ENCODE measurements at regions not wholly inside any gene's neighbourhood (a gene's known extent, or its start where the extent isn't known, plus 50 kb on each side); places are given as distances from the start of the nearest gene placed in this dataset.

DNA sequence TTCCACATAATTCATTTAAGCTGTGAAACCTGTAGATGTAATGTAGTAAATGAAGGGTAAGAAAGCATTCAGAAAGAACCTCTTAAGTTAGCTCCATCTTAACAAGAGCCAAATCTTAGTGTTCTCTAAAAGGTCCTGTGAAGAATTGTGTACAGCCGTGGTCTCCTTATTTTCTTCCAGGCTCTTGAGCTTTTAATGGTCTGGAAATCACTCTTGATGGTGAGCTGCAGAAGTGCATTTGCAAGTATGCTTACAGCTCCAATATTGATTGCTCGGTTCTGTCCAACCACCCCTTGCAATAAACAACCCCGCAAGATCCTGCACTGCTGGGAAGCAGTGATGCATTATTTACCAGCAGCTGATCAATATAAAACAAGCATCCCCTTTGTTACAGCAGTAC, 690.8 kb upstream of the FZD8 start:
- BruUV-seq (replicated peaks), result no TSS peak
- Histone ChIP-seq H3K4me2 (no peak overlapping the region), H3K4me3 (no peak overlapping the region), H3K9me3 (ENCODE audit: insufficient read depth, low read depth) (no peaks in the 10 kb centered on the region), H3K27ac (no peak overlapping the region), H3K79me2 (ENCODE audit: low read depth) (no peaks in the 10 kb centered on the region), H3K36me3 (ENCODE audit: low read depth) (no peaks in the 10 kb centered on the region), H3K27me3 (ENCODE audit: insufficient read depth, low read depth) (no peaks in the 10 kb centered on the region), H4K20me1 (ENCODE audit: insufficient read depth) (no peaks in the 10 kb centered on the region), H3F3A (ENCODE audit: insufficient read depth, low read depth) (no peaks in the 10 kb centered on the region), H2AFZ (no peak overlapping the region), H3K9me2 (ENCODE audit: insufficient read depth) (no peaks in the 10 kb centered on the region), H3K4me1 (replicated peaks; ENCODE audit: insufficient read depth) (no peaks in the 10 kb centered on the region)
- ChIA-PET POLR2A (ENCODE audit: unreplicated experiment) (no interaction called here), CTCF (no interaction called here)
- intact Hi-C loops (cut with micrococcal nuclease; ENCODE audit: unreplicated experiment), result no loop called here
- DNase-seq, result no peak
- TF ChIP-seq EZH2 (IDR thresholded peaks at IDR 0.05; ENCODE audit: low read depth), result no peak
- TF ChIP-seq, protein P1, sequence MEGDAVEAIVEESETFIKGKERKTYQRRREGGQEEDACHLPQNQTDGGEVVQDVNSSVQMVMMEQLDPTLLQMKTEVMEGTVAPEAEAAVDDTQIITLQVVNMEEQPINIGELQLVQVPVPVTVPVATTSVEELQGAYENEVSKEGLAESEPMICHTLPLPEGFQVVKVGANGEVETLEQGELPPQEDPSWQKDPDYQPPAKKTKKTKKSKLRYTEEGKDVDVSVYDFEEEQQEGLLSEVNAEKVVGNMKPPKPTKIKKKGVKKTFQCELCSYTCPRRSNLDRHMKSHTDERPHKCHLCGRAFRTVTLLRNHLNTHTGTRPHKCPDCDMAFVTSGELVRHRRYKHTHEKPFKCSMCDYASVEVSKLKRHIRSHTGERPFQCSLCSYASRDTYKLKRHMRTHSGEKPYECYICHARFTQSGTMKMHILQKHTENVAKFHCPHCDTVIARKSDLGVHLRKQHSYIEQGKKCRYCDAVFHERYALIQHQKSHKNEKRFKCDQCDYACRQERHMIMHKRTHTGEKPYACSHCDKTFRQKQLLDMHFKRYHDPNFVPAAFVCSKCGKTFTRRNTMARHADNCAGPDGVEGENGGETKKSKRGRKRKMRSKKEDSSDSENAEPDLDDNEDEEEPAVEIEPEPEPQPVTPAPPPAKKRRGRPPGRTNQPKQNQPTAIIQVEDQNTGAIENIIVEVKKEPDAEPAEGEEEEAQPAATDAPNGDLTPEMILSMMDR (conservative IDR thresholded peaks at IDR 0.05), result no peak

DNA sequence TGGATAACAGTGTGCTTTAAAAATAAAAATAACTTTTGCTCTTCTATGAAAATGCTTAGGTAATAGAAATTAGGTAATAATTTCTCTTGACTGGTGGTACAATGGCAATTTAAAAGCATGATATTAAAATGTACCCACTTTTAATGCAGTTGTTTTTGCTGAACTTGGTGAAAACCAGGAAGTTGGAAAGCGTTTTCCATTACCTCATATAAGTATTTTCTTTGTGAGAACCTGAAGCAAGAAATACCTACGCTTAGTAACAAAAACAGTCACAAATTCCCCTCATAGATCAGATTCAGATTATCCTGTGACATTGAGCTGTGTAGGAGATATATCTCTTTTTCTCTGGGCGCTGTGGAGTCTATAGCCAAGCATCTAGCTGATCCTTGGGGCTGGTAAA, 689.0 kb upstream of the FZD8 start:
- no peaks in the 10 kb centered on the region for H4K20me1 ChIP-seq (ENCODE audit: insufficient read depth)
- BruUV-seq (replicated peaks), result no TSS peak
- no peaks in the 10 kb centered on the region for H3K9me3 ChIP-seq (ENCODE audit: insufficient read depth, low read depth)
- ChIA-PET CTCF (no interaction called here), POLR2A (ENCODE audit: unreplicated experiment) (no interaction called here)
- H2AFZ ChIP-seq, result no peak overlapping the region
- H3F3A ChIP-seq (ENCODE audit: insufficient read depth, low read depth), result no peaks in the 10 kb centered on the region
- H3K4me1 ChIP-seq (replicated peaks; ENCODE audit: insufficient read depth), result no peaks in the 10 kb centered on the region
- no peak overlapping the region for H3K4me2 ChIP-seq
- no peak for DNase-seq
- no peak overlapping the region for H3K4me3 ChIP-seq
- H3K36me3 ChIP-seq (ENCODE audit: low read depth), result no peaks in the 10 kb centered on the region
- TF ChIP-seq EZH2 (IDR thresholded peaks at IDR 0.05; ENCODE audit: low read depth), result no peak
- TF ChIP-seq, protein P1 (conservative IDR thresholded peaks at IDR 0.05), result no peak
- intact Hi-C loops (cut with micrococcal nuclease; ENCODE audit: unreplicated experiment), result no loop called here
- H3K27me3 ChIP-seq (ENCODE audit: insufficient read depth, low read depth), result no peaks in the 10 kb centered on the region
- no peak overlapping the region for H3K27ac ChIP-seq
- no peaks in the 10 kb centered on the region for H3K79me2 ChIP-seq (ENCODE audit: low read depth)
- H3K9me2 ChIP-seq (ENCODE audit: insufficient read depth), result no peaks in the 10 kb centered on the region

DNA sequence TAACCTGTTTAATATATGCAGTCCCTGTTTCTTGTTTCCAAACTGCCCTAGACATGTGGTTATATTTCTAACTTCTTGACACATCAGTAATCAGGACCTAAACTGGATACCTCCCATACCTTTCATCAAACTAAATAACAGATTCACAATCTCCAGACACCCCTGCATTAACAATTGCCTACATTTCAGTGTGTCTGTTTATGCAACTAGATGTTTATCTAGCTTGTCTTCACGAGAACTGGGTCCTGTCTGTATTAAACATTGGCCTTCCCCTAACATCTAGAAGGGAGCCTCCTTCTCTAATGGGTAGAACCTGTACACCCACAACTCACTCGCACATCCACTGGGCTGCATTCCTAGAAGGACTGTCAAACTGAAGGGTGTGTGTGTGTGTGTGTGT, 683.7 kb upstream of the FZD8 start:
- no peak overlapping the region for H2AFZ ChIP-seq
- no peak for DNase-seq
- H3F3A ChIP-seq (ENCODE audit: insufficient read depth, low read depth), result no peaks in the 10 kb centered on the region
- BruUV-seq (replicated peaks), result no TSS peak
- ChIA-PET POLR2A (ENCODE audit: unreplicated experiment) (no interaction called here), CTCF (no interaction called here)
- H3K36me3 ChIP-seq (ENCODE audit: low read depth), result no peaks in the 10 kb centered on the region
- H3K27me3 ChIP-seq (ENCODE audit: insufficient read depth, low read depth), result no peaks in the 10 kb centered on the region
- no peaks in the 10 kb centered on the region for H3K9me2 ChIP-seq (ENCODE audit: insufficient read depth)
- H3K9me3 ChIP-seq (ENCODE audit: insufficient read depth, low read depth), result no peaks in the 10 kb centered on the region
- intact Hi-C loops (cut with micrococcal nuclease; ENCODE audit: unreplicated experiment), result no loop called here
- no peak overlapping the region for H3K4me2 ChIP-seq
- TF ChIP-seq, protein P1 (conservative IDR thresholded peaks at IDR 0.05), result no peak
- H3K4me3 ChIP-seq, result no peak overlapping the region
- no peaks in the 10 kb centered on the region for H3K4me1 ChIP-seq (replicated peaks; ENCODE audit: insufficient read depth)
- no peak overlapping the region for H3K27ac ChIP-seq
- H4K20me1 ChIP-seq (ENCODE audit: insufficient read depth), result no peaks in the 10 kb centered on the region
- H3K79me2 ChIP-seq (ENCODE audit: low read depth), result no peaks in the 10 kb centered on the region
